ENCODE measurements at regions not wholly inside any gene's neighbourhood (a gene's known extent, or its start where the extent isn't known, plus 50 kb on each side); places are given as distances from the start of the nearest gene placed in this dataset.

DNA sequence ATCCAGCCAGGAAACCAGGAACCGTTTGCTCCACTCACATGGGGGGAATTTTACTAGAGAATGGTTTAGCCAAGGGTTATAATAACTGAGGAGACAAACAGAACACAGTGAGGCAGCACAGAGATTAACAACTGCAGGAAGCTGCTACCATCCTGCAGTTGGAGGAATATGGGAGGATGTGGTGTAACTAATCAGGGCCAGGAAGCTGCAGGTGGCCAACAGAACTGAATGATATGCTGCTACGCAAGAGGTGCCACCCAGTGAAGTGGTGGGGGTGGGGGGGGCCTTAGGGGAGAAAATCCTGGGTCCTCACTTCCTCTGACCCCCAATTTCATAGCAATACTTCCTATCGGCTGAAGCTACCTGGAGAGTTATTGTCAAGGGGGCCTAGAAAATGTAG is 306.4 kb upstream of the STT3B start (continued):
- TF ChIP-seq RARB (CRISPR knock-in tag; IDR thresholded peaks at IDR 0.05) (no peak), EHMT2 (IDR thresholded peaks at IDR 0.05; ENCODE audit: low read depth) (no peak)

- no peak for FAIRE-seq
- POLR2A ChIA-PET: no interaction called here
- CTCF ChIA-PET: interaction anchor here (0.9 to 1.1 kb wide), 2 partner anchors 11 to 241 kb away, joined by 3 read pairs; no protein-coding TSS in a partner anchor
- H3K4me3 ChIP-seq: no peak overlapping the region
- no peak overlapping the region for H3K4me2 ChIP-seq
- no peaks in the 10 kb centered on the region for H3K9me3 ChIP-seq
- TF ChIP-seq TFCP2L1 (CRISPR knock-in tag; IDR thresholded peaks at IDR 0.05) (no peak), SREBF2 (IDR thresholded peaks at IDR 0.05) (no peak), EHF (CRISPR knock-in tag; IDR thresholded peaks at IDR 0.05) (no peak), HOXB13 (CRISPR knock-in tag; IDR thresholded peaks at IDR 0.05; ENCODE audit: low read depth) (no peak), NR3C1 (IDR thresholded peaks at IDR 0.05) (no peak), RNF2 (IDR thresholded peaks at IDR 0.05; ENCODE audit: borderline replicate concordance, low read depth) (no peak), TP53 (CRISPR knock-in tag; IDR thresholded peaks at IDR 0.05) (no peak), RFX5 (IDR thresholded peaks at IDR 0.05) (no peak), ZFP36 (IDR thresholded peaks at IDR 0.05; ENCODE audit: borderline replicate concordance, partially characterized antibody) (no peak)
- TF ChIP-seq, protein P1, sequence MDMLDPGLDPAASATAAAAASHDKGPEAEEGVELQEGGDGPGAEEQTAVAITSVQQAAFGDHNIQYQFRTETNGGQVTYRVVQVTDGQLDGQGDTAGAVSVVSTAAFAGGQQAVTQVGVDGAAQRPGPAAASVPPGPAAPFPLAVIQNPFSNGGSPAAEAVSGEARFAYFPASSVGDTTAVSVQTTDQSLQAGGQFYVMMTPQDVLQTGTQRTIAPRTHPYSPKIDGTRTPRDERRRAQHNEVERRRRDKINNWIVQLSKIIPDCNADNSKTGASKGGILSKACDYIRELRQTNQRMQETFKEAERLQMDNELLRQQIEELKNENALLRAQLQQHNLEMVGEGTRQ (IDR thresholded peaks at IDR 0.05): no peak
- TF ChIP-seq, protein P2, sequence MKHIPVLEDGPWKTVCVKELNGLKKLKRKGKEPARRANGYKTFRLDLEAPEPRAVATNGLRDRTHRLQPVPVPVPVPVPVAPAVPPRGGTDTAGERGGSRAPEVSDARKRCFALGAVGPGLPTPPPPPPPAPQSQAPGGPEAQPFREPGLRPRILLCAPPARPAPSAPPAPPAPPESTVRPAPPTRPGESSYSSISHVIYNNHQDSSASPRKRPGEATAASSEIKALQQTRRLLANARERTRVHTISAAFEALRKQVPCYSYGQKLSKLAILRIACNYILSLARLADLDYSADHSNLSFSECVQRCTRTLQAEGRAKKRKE (CRISPR knock-in tag; IDR thresholded peaks at IDR 0.05; ENCODE audit: low read depth): no peak
- H3K27ac ChIP-seq: no peak overlapping the region
- ATAC-seq: no peak
- WGBS (ENCODE audit: missing lambda C conversion rate): 49% methylated on average over 3 of the region's 3 CpGs
- DNase-seq (ENCODE audit: low read depth in 1 of 2, low spot score in 1 of 2): no peak
- no peaks in the 10 kb centered on the region for H3K4me1 ChIP-seq
Measured at GRCh38 chr3:31227131-31227562, 305.6 kb upstream of the STT3B start.

- ChIA-PET POLR2A (no interaction called here), CTCF (no interaction called here)
- Histone ChIP-seq H3K4me3 (no peak overlapping the region), H3K4me1 (no peaks in the 10 kb centered on the region), H3K4me2 (no peak overlapping the region), H3K9me3 (no peaks in the 10 kb centered on the region), H3K27ac (no peak overlapping the region)
- DNase-seq (ENCODE audit: low read depth in 1 of 2, low spot score in 1 of 2) (no peak), FAIRE-seq (no peak), ATAC-seq (no peak)
- TF ChIP-seq CHD2 (IDR thresholded peaks at IDR 0.05; ENCODE audit: low read length, partially characterized antibody) (no peak), POLR2A (IDR thresholded peaks at IDR 0.05; ENCODE audit: low read length) (no peak)
- 58% methylated on average over 3 of the region's 3 CpGs for WGBS (ENCODE audit: missing lambda C conversion rate)
Measured at GRCh38 chr3:31230425-31231223, 302.1 kb upstream of the STT3B start.

DNA sequence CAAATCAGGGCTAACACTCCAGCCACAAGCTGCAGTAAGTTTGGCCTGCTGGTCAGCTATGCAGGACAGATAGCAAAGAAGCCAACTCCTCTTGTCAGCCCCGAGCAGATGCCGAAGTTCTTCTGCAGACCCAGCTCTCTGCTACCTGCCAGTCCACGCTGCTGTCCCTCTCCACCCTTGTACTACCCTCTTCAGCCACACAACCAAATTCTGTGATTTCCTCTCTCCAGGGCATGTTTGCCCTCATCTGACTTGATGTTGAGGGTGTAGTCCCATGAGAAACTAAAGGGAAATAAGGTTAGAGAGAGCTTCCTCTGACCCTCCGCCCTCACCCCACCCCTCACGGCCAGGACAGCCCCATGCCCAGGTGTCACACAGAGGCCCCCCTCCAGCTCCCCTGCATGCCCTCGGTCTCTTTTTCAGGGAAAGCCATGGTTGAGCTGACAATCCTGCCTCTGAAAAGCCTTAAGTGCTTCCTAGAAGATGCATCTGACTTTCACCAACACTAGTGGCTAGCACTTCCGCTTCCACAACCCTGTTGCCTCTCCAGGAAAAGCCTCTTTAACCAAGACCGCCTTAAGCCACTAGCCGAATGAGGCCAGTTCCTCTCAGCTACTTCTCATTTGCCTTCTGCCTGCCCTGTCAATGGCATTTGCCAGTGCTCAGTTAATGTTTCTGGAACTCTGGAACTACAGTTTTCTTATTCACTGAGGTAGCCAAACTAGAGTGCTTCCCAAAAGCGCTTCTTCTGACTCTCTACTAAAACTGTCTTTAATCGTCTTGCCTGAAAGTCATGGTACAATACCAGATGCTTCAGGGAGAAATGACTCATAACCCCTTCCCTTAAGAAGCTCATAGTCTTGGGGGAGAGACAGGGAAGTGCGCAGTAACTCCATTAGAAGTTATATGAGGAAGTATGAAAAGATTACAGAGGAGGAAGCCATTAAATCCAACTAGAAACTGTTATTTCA is 300.4 kb upstream of the STT3B start:
- ChIA-PET POLR2A (interaction anchor here (1.2 kb wide), 1 partner anchor 300 kb away, joined by 4 read pairs; the partner anchor contains the start of gene STT3B), CTCF (interaction anchor here (0.6 to 0.7 kb wide), 2 partner anchors 9 to 46 kb away, joined by 3 read pairs; no protein-coding TSS in a partner anchor)
- TF ChIP-seq CBX8 (IDR thresholded peaks at IDR 0.05) (no peak), RFX5 (IDR thresholded peaks at IDR 0.05) (no peak), RAD21 (conservative IDR thresholded peaks at IDR 0.05 in 1 of 2, IDR thresholded peaks at IDR 0.05 in 1 of 2) (no peak), CHD2 (IDR thresholded peaks at IDR 0.05; ENCODE audit: low read length, partially characterized antibody) (no peak), KDM5A (IDR thresholded peaks at IDR 0.05) (no peak), ZFP36 (IDR thresholded peaks at IDR 0.05; ENCODE audit: borderline replicate concordance, partially characterized antibody) (no peak), CBX2 (IDR thresholded peaks at IDR 0.05; ENCODE audit: borderline replicate concordance, low read depth) (no peak), TFCP2L1 (CRISPR knock-in tag; IDR thresholded peaks at IDR 0.05) (no peak), SMC3 (IDR thresholded peaks at IDR 0.05) (no peak), POLR2A (IDR thresholded peaks at IDR 0.05; ENCODE audit: low read length) (no peak), GATA3 (IDR thresholded peaks at IDR 0.05; ENCODE audit: borderline replicate concordance) (no peak), CHD4 (IDR thresholded peaks at IDR 0.05; ENCODE audit: borderline replicate concordance) (no peak), ELK1 (IDR thresholded peaks at IDR 0.05; ENCODE audit: low read depth, low read length) (no peak), MAZ (IDR thresholded peaks at IDR 0.05; ENCODE audit: borderline replicate concordance, low read depth, low read length) (no peak), JUNB (IDR thresholded peaks at IDR 0.05) (no peak), NR3C1 (IDR thresholded peaks at IDR 0.05) (no peak)
- TF ChIP-seq, protein P3, sequence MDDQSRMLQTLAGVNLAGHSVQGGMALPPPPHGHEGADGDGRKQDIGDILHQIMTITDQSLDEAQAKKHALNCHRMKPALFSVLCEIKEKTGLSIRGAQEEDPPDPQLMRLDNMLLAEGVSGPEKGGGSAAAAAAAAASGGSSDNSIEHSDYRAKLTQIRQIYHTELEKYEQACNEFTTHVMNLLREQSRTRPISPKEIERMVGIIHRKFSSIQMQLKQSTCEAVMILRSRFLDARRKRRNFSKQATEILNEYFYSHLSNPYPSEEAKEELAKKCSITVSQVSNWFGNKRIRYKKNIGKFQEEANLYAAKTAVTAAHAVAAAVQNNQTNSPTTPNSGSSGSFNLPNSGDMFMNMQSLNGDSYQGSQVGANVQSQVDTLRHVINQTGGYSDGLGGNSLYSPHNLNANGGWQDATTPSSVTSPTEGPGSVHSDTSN (IDR thresholded peaks at IDR 0.05): no peak
- FAIRE-seq: no peak
- Histone ChIP-seq H3K9me3 (no peaks in the 10 kb centered on the region), H3K27ac (no peak overlapping the region), H3K4me1 (no peaks in the 10 kb centered on the region), H3K4me2 (no peak overlapping the region), H3K4me3 (no peak overlapping the region)
- 72% methylated on average over 12 of the region's 12 CpGs for WGBS (ENCODE audit: missing lambda C conversion rate)
- ATAC-seq: no peak; a peak in 2 of 6 replicates
- no peak for DNase-seq (ENCODE audit: low read depth in 1 of 2, low spot score in 1 of 2)

Data from A549 (cell line).